ENCODE measurements at regions not wholly inside any gene's neighbourhood (a gene's known extent, or its start where the extent isn't known, plus 50 kb on each side); places are given as distances from the start of the nearest gene placed in this dataset.

DNA sequence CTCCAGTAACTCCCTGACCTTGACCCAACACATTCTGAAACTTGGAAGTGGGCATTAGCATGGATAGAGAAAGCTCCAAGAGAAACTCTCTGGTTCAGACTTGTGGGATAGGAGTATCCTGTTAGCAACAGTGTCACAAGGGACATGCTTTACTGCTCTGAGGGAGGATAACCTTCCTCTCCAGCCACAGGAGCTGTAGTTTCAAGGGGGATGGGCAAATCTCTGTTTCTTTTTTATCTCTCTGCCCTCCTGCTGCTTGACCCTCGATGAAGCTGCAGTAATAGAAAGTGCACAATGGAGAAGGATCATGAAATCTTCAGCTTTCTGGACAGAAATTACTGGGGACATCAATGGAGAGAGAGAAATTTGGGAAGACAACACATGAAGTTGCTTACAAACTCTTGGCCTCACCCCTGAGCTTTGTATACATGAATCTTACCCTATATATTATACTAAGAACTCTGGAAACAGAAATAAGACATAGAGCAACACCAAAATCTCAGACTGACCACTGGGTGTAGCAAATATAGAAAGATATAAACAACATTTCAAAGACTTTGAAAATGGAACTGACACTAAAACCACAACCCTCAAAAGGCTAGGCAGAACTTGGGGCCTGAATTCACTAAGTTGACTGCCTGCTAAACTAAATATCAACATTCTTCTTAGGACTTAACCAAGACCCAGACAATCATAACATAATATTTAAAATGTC, 471.0 kb upstream of the MEF2C start:
- intact Hi-C loops (cut with DNase I), result no loop called here
- Histone ChIP-seq H3K36me3 (no peaks in the 10 kb centered on the region), H3K27ac (no peak overlapping the region), H3K4me1 (no peaks in the 10 kb centered on the region), H3K9me3 (no peaks in the 10 kb centered on the region), H3K27me3 (no peaks in the 10 kb centered on the region), H3K4me3 (no peak overlapping the region)
- TF ChIP-seq POLR2AphosphoS5 (IDR thresholded peaks at IDR 0.05; ENCODE audit: insufficient read depth in 1 of 2, low read depth in 1 of 2) (no peak), CTCF (IDR thresholded peaks at IDR 0.05) (no peak), POLR2A (IDR thresholded peaks at IDR 0.05) (no peak)
- DNase-seq (ENCODE audit: extremely low spot score in 2 of 2), result no peak

GRCh38 chr5:89351975-89352374, 469.0 kb upstream of the MEF2C start:
- no peak overlapping the region for H3K4me3 ChIP-seq
- no peaks in the 10 kb centered on the region for H3K36me3 ChIP-seq
- H3K4me1 ChIP-seq, result no peaks in the 10 kb centered on the region
- H3K27ac ChIP-seq, result no peak overlapping the region
- DNase-seq (ENCODE audit: extremely low spot score in 2 of 2), result no peak
- H3K27me3 ChIP-seq, result no peaks in the 10 kb centered on the region
- intact Hi-C loops (cut with DNase I), result no loop called here
- TF ChIP-seq POLR2A (IDR thresholded peaks at IDR 0.05) (no peak), POLR2AphosphoS5 (IDR thresholded peaks at IDR 0.05; ENCODE audit: insufficient read depth in 1 of 2, low read depth in 1 of 2) (no peak), CTCF (IDR thresholded peaks at IDR 0.05) (no peak)
- H3K9me3 ChIP-seq, result no peaks in the 10 kb centered on the region

DNA sequence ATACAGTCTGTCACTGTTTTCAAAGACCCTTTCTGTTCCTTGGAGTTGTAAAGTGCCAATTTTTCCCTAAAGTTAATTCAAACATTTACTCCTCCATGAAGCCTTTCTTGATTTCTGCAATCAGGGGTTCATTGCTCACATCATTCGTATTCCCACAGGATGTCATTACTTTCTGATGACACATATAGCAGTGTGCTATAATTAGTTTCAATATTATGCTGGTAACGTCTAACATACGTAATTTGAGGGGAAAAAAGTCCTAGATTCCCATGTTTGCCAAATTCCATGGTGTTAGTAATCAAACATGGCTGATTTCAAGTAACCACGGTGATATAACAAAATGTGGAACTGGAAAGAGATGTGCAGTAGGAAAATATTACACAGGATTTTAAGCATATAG, 468.2 kb upstream of the MEF2C start:
- Histone ChIP-seq H3K27me3 (no peaks in the 10 kb centered on the region), H3K4me3 (no peak overlapping the region), H3K4me1 (no peaks in the 10 kb centered on the region), H3K9me3 (no peaks in the 10 kb centered on the region), H3K36me3 (no peaks in the 10 kb centered on the region), H3K27ac (no peak overlapping the region)
- TF ChIP-seq POLR2AphosphoS5 (IDR thresholded peaks at IDR 0.05; ENCODE audit: insufficient read depth in 1 of 2, low read depth in 1 of 2) (no peak), POLR2A (IDR thresholded peaks at IDR 0.05) (no peak), CTCF (IDR thresholded peaks at IDR 0.05) (no peak)
- intact Hi-C loops (cut with DNase I), result no loop called here
- no peak for DNase-seq (ENCODE audit: extremely low spot score in 2 of 2)

DNA sequence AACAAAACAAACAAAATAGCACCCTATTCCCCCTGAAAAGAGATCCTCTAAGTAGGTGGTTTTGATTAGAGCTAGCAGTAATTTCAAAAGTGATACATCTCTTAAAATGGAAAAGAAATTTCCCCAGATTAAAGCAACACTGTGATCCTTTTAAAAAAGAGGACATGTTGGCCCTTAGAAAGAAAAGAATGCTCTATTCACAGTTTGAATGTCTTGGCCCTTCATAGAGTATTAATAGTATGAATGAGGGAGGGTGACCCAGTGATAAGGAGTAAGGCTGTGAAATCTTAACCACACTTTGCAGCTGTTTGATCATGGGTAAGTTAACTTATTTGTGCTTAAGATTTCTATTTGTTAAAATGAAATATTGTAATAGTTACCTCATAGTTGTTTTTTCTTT, 467.7 kb upstream of the MEF2C start:
- DNase-seq (ENCODE audit: extremely low spot score in 2 of 2), result no peak
- Histone ChIP-seq H3K4me1 (no peaks in the 10 kb centered on the region), H3K36me3 (no peaks in the 10 kb centered on the region), H3K27me3 (no peaks in the 10 kb centered on the region), H3K9me3 (no peaks in the 10 kb centered on the region), H3K27ac (no peak overlapping the region), H3K4me3 (no peak overlapping the region)
- intact Hi-C loops (cut with DNase I), result no loop called here
- TF ChIP-seq POLR2AphosphoS5 (IDR thresholded peaks at IDR 0.05; ENCODE audit: insufficient read depth in 1 of 2, low read depth in 1 of 2) (no peak), CTCF (IDR thresholded peaks at IDR 0.05) (no peak), POLR2A (IDR thresholded peaks at IDR 0.05) (no peak)

- H3K9me3 ChIP-seq, result no peaks in the 10 kb centered on the region
Observed at GRCh38 chr5:89349246-89349980, 466.4 kb upstream of the MEF2C start.

More at GRCh38 chr5:89349246-89349980, 466.4 kb upstream of the MEF2C start:
- Histone ChIP-seq H3K36me3 (no peaks in the 10 kb centered on the region), H3K27ac (no peak overlapping the region), H3K4me3 (no peak overlapping the region), H3K27me3 (no peaks in the 10 kb centered on the region), H3K4me1 (no peaks in the 10 kb centered on the region)
- no peak for DNase-seq (ENCODE audit: extremely low spot score in 2 of 2)
- TF ChIP-seq POLR2AphosphoS5 (IDR thresholded peaks at IDR 0.05; ENCODE audit: insufficient read depth in 1 of 2, low read depth in 1 of 2) (no peak), CTCF (IDR thresholded peaks at IDR 0.05) (no peak), POLR2A (IDR thresholded peaks at IDR 0.05) (no peak)
- intact Hi-C loops (cut with DNase I), result no loop called here
